Skeletal muscle cell (primary cell): ENCODE measurements at regions not wholly inside any gene's neighbourhood (a gene's known extent, or its start where the extent isn't known, plus 50 kb on each side); places are given as distances from the start of the nearest gene placed in this dataset.

Experiments used
- DNase-seq: peaks from one replicate; pipeline ENCODE4 v3.0.0-alpha.2; 2010; ENCODE audit warnings: low read depth
- H3K4me3 ChIP-seq: 2 replicates; pipeline ENCODE4 v1.5.1; 2011; ENCODE audit warnings: low read depth, mild to moderate bottlenecking, control low read depth, low read length, moderate library complexity

- no peak for DNase-seq
- no peak overlapping the region for H3K4me3 ChIP-seq
Observed at GRCh38 chr1:201695607-201696006, 133.3 kb upstream of the IPO9 start.

GRCh38 chr1:201696217-201696761 lies 132.7 kb upstream of the IPO9 start:
- peak; percentile 85 for DNase-seq
- H3K4me3 ChIP-seq: no peak overlapping the region

- H3K4me3 ChIP-seq: no peak overlapping the region
- no peak for DNase-seq
Observed at GRCh38 chr1:201697174-201697573, 131.8 kb upstream of the IPO9 start.

GRCh38 chr1:201701831-201702230 lies 127.1 kb upstream of the IPO9 start:
- no peak for DNase-seq
- H3K4me3 ChIP-seq: no peak overlapping the region

GRCh38 chr1:201702936-201703335 lies 126.0 kb upstream of the IPO9 start:
- no peak for DNase-seq
- no peak overlapping the region for H3K4me3 ChIP-seq

GRCh38 chr1:201703621-201704438 lies 125.1 kb upstream of the IPO9 start:
- H3K4me3 ChIP-seq: no peak overlapping the region
- DNase-seq: peak; percentile 51

GRCh38 chr1:201704439-201704792 lies 124.5 kb upstream of the IPO9 start:
- no peak overlapping the region for H3K4me3 ChIP-seq
- DNase-seq: no peak

- DNase-seq: no peak
- H3K4me3 ChIP-seq: no peak overlapping the region
Observed at GRCh38 chr1:201705389-201705788, 123.6 kb upstream of the IPO9 start.

GRCh38 chr1:201706109-201706508 lies 122.8 kb upstream of the IPO9 start:
- H3K4me3 ChIP-seq: no peak overlapping the region
- no peak for DNase-seq

- no peak overlapping the region for H3K4me3 ChIP-seq
- no peak for DNase-seq
Observed at GRCh38 chr1:201707027-201707426, 121.9 kb upstream of the IPO9 start.

- DNase-seq: no peak
- H3K4me3 ChIP-seq: no peak overlapping the region
Observed at GRCh38 chr1:201707656-201708055, 121.3 kb upstream of the IPO9 start.

- peak; percentile 81 for DNase-seq
- H3K4me3 ChIP-seq: no peak overlapping the region
Observed at GRCh38 chr1:201708085-201708512, 120.9 kb upstream of the IPO9 start.

- DNase-seq: no peak
Observed at GRCh38 chr1:201708691-201709090, 120.3 kb upstream of the IPO9 start.

GRCh38 chr1:201709564-201710295 lies 119.2 kb upstream of the IPO9 start:
- no peak overlapping the region for H3K4me3 ChIP-seq
- no peak for DNase-seq

More at GRCh38 chr1:201708691-201709090, 120.3 kb upstream of the IPO9 start:
- H3K4me3 ChIP-seq: no peak overlapping the region

GRCh38 chr1:201710632-201711597 lies 118.0 kb upstream of the IPO9 start:
- H3K4me3 ChIP-seq: no peak overlapping the region
- DNase-seq: peak; percentile 47

GRCh38 chr1:201711811-201712210 lies 117.1 kb upstream of the IPO9 start:
- no peak for DNase-seq
- no peak overlapping the region for H3K4me3 ChIP-seq

GRCh38 chr1:201712387-201713085 lies 116.4 kb upstream of the IPO9 start:
- H3K4me3 ChIP-seq: no peak overlapping the region
- DNase-seq: no peak

- DNase-seq: peak; percentile 98
- no peak overlapping the region for H3K4me3 ChIP-seq
Observed at GRCh38 chr1:201713086-201713810, 115.7 kb upstream of the IPO9 start.
